Right atrium auricular region (tissue), 2 donors: ENCODE measurements at regions not wholly inside any gene's neighbourhood (a gene's known extent, or its start where the extent isn't known, plus 50 kb on each side); places are given as distances from the start of the nearest gene placed in this dataset.

Experiments used
- DNase-seq: peaks from one replicate; pipeline ENCODE4 v3.0.0-alpha.2; 2019; ENCODE audit warnings: low spot score
- H3K27ac ChIP-seq, 2 donors: fragments of 200-600 bp; sonication (generic); 1 replicate in 1 of 2; 2 replicates in 1 of 2; pipeline ENCODE4 v1.5.1; 2016 to 2019
- H3K27me3 ChIP-seq, 2 donors: fragments of 200-600 bp; sonication (generic); one replicate each; pipeline versions ENCODE4 v1.5.1 to v1.6.0; 2017 to 2019
- H3K36me3 ChIP-seq: fragments of 200-600 bp; sonication (generic); one replicate; pipeline ENCODE4 v1.5.1; 2016
- H3K4me1 ChIP-seq, 2 donors: fragments of 200-600 bp; sonication (generic); one replicate each; pipeline versions ENCODE4 v1.5.1 to v1.6.0; 2017 to 2019
- H3K4me3 ChIP-seq, 2 donors: fragments of 200-600 bp; sonication (generic); 1 replicate in 1 of 2; 2 replicates in 1 of 2; pipeline ENCODE4 v1.5.1; 2017 to 2019; ENCODE audit warnings: mild to moderate bottlenecking in 1 of 2, moderate library complexity in 1 of 2
- H3K9me3 ChIP-seq, 2 donors: fragments of 200-600 bp; sonication (generic); one replicate each; pipeline ENCODE4 v1.5.1; 2019
- CTCF ChIP-seq, 2 donors: fragments of 200-600 bp; sonication (generic); IDR thresholded peaks; one replicate each; pipeline ENCODE4 v1.5.1; 2019; ENCODE audit warnings: antibody characterized with exemption in 2 of 2

DNA sequence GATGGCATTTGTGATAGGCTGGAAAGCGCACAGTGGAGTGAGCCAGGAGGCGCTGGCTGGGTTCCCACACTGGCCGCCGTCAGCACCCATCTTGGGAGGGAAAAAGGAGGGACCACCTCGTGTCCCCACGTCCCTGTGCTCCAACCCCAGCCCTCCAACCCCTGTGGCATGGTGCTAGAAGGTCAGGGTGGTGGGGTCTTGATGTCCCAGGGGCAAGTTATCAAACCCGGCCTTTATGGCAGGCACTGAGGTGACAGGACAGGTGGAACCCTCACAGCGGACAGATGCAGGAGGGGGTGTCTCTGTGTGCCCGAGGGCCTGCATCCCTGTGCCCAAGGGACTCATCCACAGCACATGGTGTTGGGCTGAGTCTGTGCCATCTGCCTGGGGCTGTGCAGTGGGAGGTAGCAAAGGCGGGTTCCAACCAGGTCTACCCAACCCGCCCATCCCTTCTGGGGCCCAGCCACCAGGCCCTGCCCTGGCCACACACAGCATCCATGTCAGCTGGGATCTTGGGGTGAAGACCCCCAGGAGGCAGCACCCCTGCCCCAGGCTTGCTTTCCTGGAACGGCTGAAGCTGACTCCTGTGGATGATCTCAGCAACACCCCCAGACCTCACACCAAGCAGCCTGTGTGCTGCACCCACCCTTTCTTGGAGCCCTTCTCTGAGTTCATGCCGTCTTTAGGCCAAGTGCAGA, 246.1 kb downstream of the NDUFA10 start:
- H3K27me3 ChIP-seq = no peaks in the 10 kb centered on the region
- H3K27ac ChIP-seq = no peak overlapping the region
- DNase-seq = no peak
- no peak overlapping the region for H3K4me3 ChIP-seq
- H3K36me3 ChIP-seq = no peaks in the 10 kb centered on the region
- no peak for TF ChIP-seq CTCF (IDR thresholded peaks at IDR 0.05)
- H3K4me1 ChIP-seq = no peaks in the 10 kb centered on the region
- peaks cover 0 to 10% of the 10 kb centered on the region in 2 donors for H3K9me3 ChIP-seq

GRCh38 chr2:239778042-239778851, 246.9 kb downstream of the NDUFA10 start:
- DNase-seq = no peak
- Histone ChIP-seq H3K9me3 (peaks cover 0 to 10% of the 10 kb centered on the region in 2 donors), H3K4me3 (no peak overlapping the region), H3K36me3 (no peaks in the 10 kb centered on the region), H3K27me3 (no peaks in the 10 kb centered on the region), H3K27ac (no peak overlapping the region), H3K4me1 (no peaks in the 10 kb centered on the region)
- no peak for TF ChIP-seq CTCF (IDR thresholded peaks at IDR 0.05)

DNA sequence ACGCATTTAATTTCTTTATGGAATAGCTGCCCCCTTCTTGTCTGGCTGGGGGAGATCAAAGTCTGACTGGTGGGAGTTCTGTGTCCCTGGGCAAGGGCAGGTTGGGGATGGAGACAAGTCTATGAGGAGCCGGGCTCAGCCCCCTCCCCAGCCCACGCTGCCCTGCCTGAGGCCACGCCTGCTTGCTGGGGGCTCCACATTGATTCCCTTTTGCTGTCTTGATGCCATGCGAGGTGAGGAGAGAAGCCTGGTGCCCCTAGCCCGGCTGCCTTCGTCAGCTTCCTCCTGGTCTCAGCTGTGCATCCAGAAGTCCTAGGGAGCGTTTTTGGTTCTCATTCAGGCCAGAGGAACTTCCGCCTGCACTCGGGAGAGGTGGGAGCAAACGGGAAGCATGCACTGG, 247.9 kb downstream of the NDUFA10 start:
- Histone ChIP-seq H3K4me3 (no peak overlapping the region), H3K9me3 (peaks cover 0 to 17% of the 10 kb centered on the region in 2 donors), H3K4me1 (no peaks in the 10 kb centered on the region), H3K27ac (no peak overlapping the region), H3K27me3 (no peaks in the 10 kb centered on the region), H3K36me3 (no peaks in the 10 kb centered on the region)
- no peak for TF ChIP-seq CTCF (IDR thresholded peaks at IDR 0.05)
- no peak for DNase-seq

GRCh38 chr2:239776436-239777005, 248.6 kb downstream of the NDUFA10 start:
- no peak for TF ChIP-seq CTCF (IDR thresholded peaks at IDR 0.05)
- Histone ChIP-seq H3K36me3 (no peaks in the 10 kb centered on the region), H3K27ac (no peak overlapping the region), H3K4me3 (no peak overlapping the region), H3K4me1 (no peaks in the 10 kb centered on the region), H3K9me3 (peaks cover 0 to 24% of the 10 kb centered on the region in 2 donors), H3K27me3 (no peaks in the 10 kb centered on the region)
- DNase-seq = no peak

GRCh38 chr2:239775623-239776435, 249.3 kb downstream of the NDUFA10 start:
- Histone ChIP-seq H3K4me3 (no peak overlapping the region), H3K9me3 (peaks cover 0 to 27% of the 10 kb centered on the region in 2 donors), H3K4me1 (no peaks in the 10 kb centered on the region), H3K27me3 (no peaks in the 10 kb centered on the region), H3K36me3 (no peaks in the 10 kb centered on the region), H3K27ac (no peak overlapping the region)
- no peak for TF ChIP-seq CTCF (IDR thresholded peaks at IDR 0.05)
- DNase-seq = no peak
